D721Med (cell line): ENCODE measurements at regions not wholly inside any gene's neighbourhood (a gene's known extent, or its start where the extent isn't known, plus 50 kb on each side); places are given as distances from the start of the nearest gene placed in this dataset.

Experiments used
- DNase-seq: peaks from one replicate; pipeline ENCODE4 v3.0.0; 2011; ENCODE audit warnings: low spot score; ENCODE audit not compliant: insufficient read length
- FAIRE-seq: peaks from 2 replicates; lab custom pipeline; 2011; peaks lifted over from hg19 to GRCh38; lab: Jason Lieb, UNC
- CTCF ChIP-seq: IDR thresholded peaks from 2 replicates; pipeline ENCODE4 v1.5.1; 2012; ENCODE audit warnings: mild to moderate bottlenecking, control low read depth; ENCODE audit not compliant: insufficient read depth; ENCODE audit errors: missing control alignments

- DNase-seq, result no peak
- peak; percentile 28 for TF ChIP-seq CTCF
- no peak for FAIRE-seq
Observed at GRCh38 chr4:127124919-127125318, 507.8 kb upstream of the INTU start.

GRCh38 chr4:127126718-127127117, 506.0 kb upstream of the INTU start:
- FAIRE-seq, result no peak
- no peak for TF ChIP-seq CTCF

GRCh38 chr4:127131527-127131926, 501.2 kb upstream of the INTU start:
- no peak for TF ChIP-seq CTCF
- FAIRE-seq (no peak), DNase-seq (no peak)

More at GRCh38 chr4:127126718-127127117, 506.0 kb upstream of the INTU start:
- DNase-seq, result no peak

- DNase-seq, result no peak
- FAIRE-seq, result no peak
- TF ChIP-seq CTCF, result no peak
Observed at GRCh38 chr4:127134490-127134889, 498.3 kb upstream of the INTU start.

GRCh38 chr4:127138586-127138985, 494.2 kb upstream of the INTU start:
- no peak for TF ChIP-seq CTCF
- FAIRE-seq (no peak), DNase-seq (no peak)

GRCh38 chr4:127139788-127140286, 492.9 kb upstream of the INTU start:
- DNase-seq (no peak), FAIRE-seq (no peak)
- no peak for TF ChIP-seq CTCF

- TF ChIP-seq CTCF, result no peak
- DNase-seq (no peak), FAIRE-seq (no peak)
Observed at GRCh38 chr4:127140306-127140705, 492.5 kb upstream of the INTU start.
